ENCODE measurements at regions not wholly inside any gene's neighbourhood (a gene's known extent, or its start where the extent isn't known, plus 50 kb on each side); places are given as distances from the start of the nearest gene placed in this dataset.

GRCh38 chr1:29981586-29982239 is 741.7 kb downstream of the MATN1 start:
- WGBS (ENCODE audit: insufficient coverage), result 50% methylated on average over 1 of the region's 5 CpGs

GRCh38 chr1:29977550-29977949 is 741.2 kb downstream of the PTPRU start:
- peaks cover 4% of the 10 kb centered on the region for H3K9me3 ChIP-seq (replicated peaks; ENCODE audit: control insufficient read depth, low read depth, low read length)
- DNase-seq, result no peak
- WGBS (ENCODE audit: insufficient coverage), result no CpG with 5 or more reads among the region's 4 CpGs
- no peak overlapping the region for H3K27ac ChIP-seq (ENCODE audit: low read length)
- no peaks in the 10 kb centered on the region for H3K27me3 ChIP-seq (ENCODE audit: control insufficient read depth, insufficient read depth, low read length)
- H3K4me3 ChIP-seq (ENCODE audit: low read length), result no peak overlapping the region
- H3K4me1 ChIP-seq (ENCODE audit: control insufficient read depth, insufficient read depth, low read length), result no peaks in the 10 kb centered on the region
- H3K36me3 ChIP-seq (ENCODE audit: control insufficient read depth, insufficient read depth, low read length), result no peaks in the 10 kb centered on the region

More at GRCh38 chr1:29981586-29982239, 741.7 kb downstream of the MATN1 start:
- H3K27ac ChIP-seq (ENCODE audit: low read length), result no peak overlapping the region
- no peak for DNase-seq
- H3K4me3 ChIP-seq (ENCODE audit: low read length), result no peak overlapping the region
- H3K27me3 ChIP-seq (ENCODE audit: control insufficient read depth, insufficient read depth, low read length), result no peaks in the 10 kb centered on the region
- peaks cover 4% of the 10 kb centered on the region for H3K4me1 ChIP-seq (ENCODE audit: control insufficient read depth, insufficient read depth, low read length)
- no peaks in the 10 kb centered on the region for H3K36me3 ChIP-seq (ENCODE audit: control insufficient read depth, insufficient read depth, low read length)
- H3K9me3 ChIP-seq (replicated peaks; ENCODE audit: control insufficient read depth, low read depth, low read length), result peaks cover 4% of the 10 kb centered on the region

DNA sequence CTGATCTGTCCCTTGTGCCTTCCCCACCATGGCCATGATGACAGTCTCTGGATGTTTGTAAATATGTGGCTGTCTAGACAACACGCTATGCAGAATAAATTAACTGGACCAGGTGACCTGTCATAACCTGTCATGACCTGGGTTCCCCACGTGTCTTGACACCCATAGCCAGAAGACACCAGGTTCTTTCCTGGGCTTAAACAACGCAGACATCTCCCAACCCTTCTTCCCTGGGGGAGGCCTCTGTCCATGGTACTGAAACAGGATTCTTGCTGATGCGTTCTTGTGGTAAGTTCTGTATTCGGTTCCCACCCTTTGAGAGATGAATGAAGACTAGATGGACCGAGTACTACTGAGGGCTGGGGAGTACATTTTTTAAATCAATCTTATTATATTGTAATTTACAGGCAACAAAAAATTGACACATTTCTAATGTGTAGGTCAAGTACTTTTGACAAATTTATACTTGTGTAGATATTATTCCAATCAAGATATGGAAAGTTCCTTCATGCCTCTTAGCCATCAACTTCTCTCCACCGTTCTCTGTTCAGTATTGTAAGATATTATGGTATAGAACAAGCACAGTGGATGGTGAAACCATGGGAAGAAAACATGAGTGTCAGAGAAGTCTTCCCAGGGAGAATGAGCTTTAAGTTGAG is 738.8 kb downstream of the PTPRU start:
- H3K36me3 ChIP-seq (ENCODE audit: control insufficient read depth, insufficient read depth, low read length), result no peaks in the 10 kb centered on the region
- 80% methylated on average over 1 of the region's 7 CpGs for WGBS (ENCODE audit: insufficient coverage)
- peak; percentile 48 for DNase-seq
- peaks cover 4% of the 10 kb centered on the region for H3K9me3 ChIP-seq (replicated peaks; ENCODE audit: control insufficient read depth, low read depth, low read length)
- no peaks in the 10 kb centered on the region for H3K4me1 ChIP-seq (ENCODE audit: control insufficient read depth, insufficient read depth, low read length)
- no peak overlapping the region for H3K27ac ChIP-seq (ENCODE audit: low read length)
- no peak overlapping the region for H3K4me3 ChIP-seq (ENCODE audit: low read length)
- H3K27me3 ChIP-seq (ENCODE audit: control insufficient read depth, insufficient read depth, low read length), result peaks cover 2% of the 10 kb centered on the region

DNA sequence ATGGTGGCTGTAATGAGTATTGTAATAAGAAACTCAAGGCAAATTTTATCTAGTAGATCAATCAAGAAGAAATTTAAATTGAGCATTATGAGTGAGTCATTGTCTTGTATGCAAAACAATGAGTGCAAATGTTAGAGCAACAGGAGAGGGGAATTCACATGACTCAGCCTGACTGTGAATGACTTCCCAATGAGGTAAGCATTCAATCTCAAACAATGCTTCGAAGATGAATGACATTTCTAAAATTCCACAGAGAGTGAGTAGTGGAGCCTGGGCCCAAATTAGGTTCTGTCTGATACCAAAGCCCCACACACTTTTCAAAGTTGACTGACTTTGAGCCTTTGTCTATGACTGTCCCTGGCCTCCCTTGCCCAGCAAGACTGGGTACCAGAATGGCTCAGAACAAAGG is 738.0 kb downstream of the PTPRU start:
- Histone ChIP-seq H3K9me3 (replicated peaks; ENCODE audit: control insufficient read depth, low read depth, low read length) (peaks cover 4% of the 10 kb centered on the region), H3K27me3 (ENCODE audit: control insufficient read depth, insufficient read depth, low read length) (peaks cover 2% of the 10 kb centered on the region), H3K36me3 (ENCODE audit: control insufficient read depth, insufficient read depth, low read length) (no peaks in the 10 kb centered on the region), H3K4me3 (ENCODE audit: low read length) (no peak overlapping the region), H3K4me1 (ENCODE audit: control insufficient read depth, insufficient read depth, low read length) (no peaks in the 10 kb centered on the region), H3K27ac (ENCODE audit: low read length) (peak overlapping the region; percentile 29)
- peak; percentile 5 for DNase-seq
- WGBS (ENCODE audit: insufficient coverage), result 57% methylated on average over 1 of the region's 1 CpG

DNA sequence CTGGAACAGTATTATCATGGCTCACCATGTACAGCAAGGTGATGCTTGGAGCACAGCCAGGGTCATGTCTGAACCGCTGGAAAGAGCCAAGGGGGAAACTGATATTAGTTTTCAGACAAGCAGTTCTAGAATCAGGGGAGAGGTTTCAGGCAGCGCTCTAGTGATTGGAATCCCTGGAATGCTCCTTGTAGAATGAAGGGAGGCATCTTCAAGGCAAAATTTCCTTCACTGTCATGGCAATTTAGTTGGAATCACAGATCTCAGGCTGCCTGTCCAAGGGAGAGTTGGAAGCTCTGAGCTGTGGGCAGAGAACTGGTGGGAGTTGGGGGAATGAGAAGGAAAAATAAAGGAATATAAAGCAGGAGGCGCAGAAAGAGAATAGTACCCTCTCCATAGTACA is 737.1 kb downstream of the PTPRU start:
- Histone ChIP-seq H3K27ac (ENCODE audit: low read length) (no peak overlapping the region), H3K27me3 (ENCODE audit: control insufficient read depth, insufficient read depth, low read length) (peaks cover 2% of the 10 kb centered on the region), H3K36me3 (ENCODE audit: control insufficient read depth, insufficient read depth, low read length) (no peaks in the 10 kb centered on the region), H3K9me3 (replicated peaks; ENCODE audit: control insufficient read depth, low read depth, low read length) (peaks cover 4% of the 10 kb centered on the region), H3K4me3 (ENCODE audit: low read length) (no peak overlapping the region), H3K4me1 (ENCODE audit: control insufficient read depth, insufficient read depth, low read length) (no peaks in the 10 kb centered on the region)
- no peak for DNase-seq
- WGBS (ENCODE audit: insufficient coverage), result 54% methylated on average over 2 of the region's 3 CpGs

GRCh38 chr1:29972421-29973053 is 736.2 kb downstream of the PTPRU start:
- no peaks in the 10 kb centered on the region for H3K36me3 ChIP-seq (ENCODE audit: control insufficient read depth, insufficient read depth, low read length)
- H3K4me3 ChIP-seq (ENCODE audit: low read length), result no peak overlapping the region
- H3K27ac ChIP-seq (ENCODE audit: low read length), result no peak overlapping the region
- peaks cover 4% of the 10 kb centered on the region for H3K27me3 ChIP-seq (ENCODE audit: control insufficient read depth, insufficient read depth, low read length)
- no peak for DNase-seq
- H3K9me3 ChIP-seq (replicated peaks; ENCODE audit: control insufficient read depth, low read depth, low read length), result peaks cover 4% of the 10 kb centered on the region
- H3K4me1 ChIP-seq (ENCODE audit: control insufficient read depth, insufficient read depth, low read length), result no peaks in the 10 kb centered on the region
- WGBS (ENCODE audit: insufficient coverage), result 55% methylated on average over 4 of the region's 5 CpGs

- Histone ChIP-seq H3K27me3 (ENCODE audit: control insufficient read depth, insufficient read depth, low read length) (peaks cover 6% of the 10 kb centered on the region), H3K4me3 (ENCODE audit: low read length) (no peak overlapping the region), H3K4me1 (ENCODE audit: control insufficient read depth, insufficient read depth, low read length) (no peaks in the 10 kb centered on the region)
These were observed 735.4 kb downstream of the PTPRU start for GRCh38 chr1:29971703-29972102.

GRCh38 chr1:29970747-29971325 is 734.5 kb downstream of the PTPRU start:
- Histone ChIP-seq H3K9me3 (replicated peaks; ENCODE audit: control insufficient read depth, low read depth, low read length) (no peaks in the 10 kb centered on the region), H3K36me3 (ENCODE audit: control insufficient read depth, insufficient read depth, low read length) (no peaks in the 10 kb centered on the region), H3K4me3 (ENCODE audit: low read length) (no peak overlapping the region), H3K27ac (ENCODE audit: low read length) (no peak overlapping the region), H3K27me3 (ENCODE audit: control insufficient read depth, insufficient read depth, low read length) (peaks cover 7% of the 10 kb centered on the region), H3K4me1 (ENCODE audit: control insufficient read depth, insufficient read depth, low read length) (no peaks in the 10 kb centered on the region)
- WGBS (ENCODE audit: insufficient coverage), result 80% methylated on average over 6 of the region's 7 CpGs
- no peak for DNase-seq

More at GRCh38 chr1:29971703-29972102, 735.4 kb downstream of the PTPRU start:
- Histone ChIP-seq H3K27ac (ENCODE audit: low read length) (no peak overlapping the region), H3K36me3 (ENCODE audit: control insufficient read depth, insufficient read depth, low read length) (no peaks in the 10 kb centered on the region), H3K9me3 (replicated peaks; ENCODE audit: control insufficient read depth, low read depth, low read length) (no peaks in the 10 kb centered on the region)
- WGBS (ENCODE audit: insufficient coverage), result no CpG with 5 or more reads among the region's 2 CpGs
- DNase-seq, result no peak

DNA sequence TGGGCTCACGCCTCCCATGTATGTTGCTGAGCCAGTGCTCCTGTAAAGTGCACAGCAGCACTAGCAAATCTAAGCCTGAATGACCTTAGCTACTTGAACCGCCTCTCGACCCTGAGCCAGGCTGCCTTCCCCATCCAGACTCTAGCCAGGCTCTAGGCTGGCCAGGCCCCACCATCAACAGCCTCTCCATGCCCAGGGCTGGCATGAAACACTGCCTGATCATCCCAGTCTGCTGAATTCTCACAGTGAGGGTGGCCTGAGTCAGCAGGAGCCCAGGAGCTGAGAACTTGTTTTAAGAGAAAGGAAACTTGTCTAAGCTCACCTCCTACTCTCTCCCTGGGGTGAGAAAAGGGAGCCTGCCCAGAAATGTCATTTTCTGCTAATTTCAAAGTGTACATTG is 733.3 kb downstream of the PTPRU start:
- Histone ChIP-seq H3K9me3 (replicated peaks; ENCODE audit: control insufficient read depth, low read depth, low read length) (no peaks in the 10 kb centered on the region), H3K36me3 (ENCODE audit: control insufficient read depth, insufficient read depth, low read length) (no peaks in the 10 kb centered on the region), H3K27ac (ENCODE audit: low read length) (no peak overlapping the region), H3K4me1 (ENCODE audit: control insufficient read depth, insufficient read depth, low read length) (no peaks in the 10 kb centered on the region), H3K27me3 (ENCODE audit: control insufficient read depth, insufficient read depth, low read length) (peaks cover 9% of the 10 kb centered on the region), H3K4me3 (ENCODE audit: low read length) (no peak overlapping the region)
- no peak for DNase-seq
- 74% methylated on average over 3 of the region's 3 CpGs for WGBS (ENCODE audit: insufficient coverage)

DNA sequence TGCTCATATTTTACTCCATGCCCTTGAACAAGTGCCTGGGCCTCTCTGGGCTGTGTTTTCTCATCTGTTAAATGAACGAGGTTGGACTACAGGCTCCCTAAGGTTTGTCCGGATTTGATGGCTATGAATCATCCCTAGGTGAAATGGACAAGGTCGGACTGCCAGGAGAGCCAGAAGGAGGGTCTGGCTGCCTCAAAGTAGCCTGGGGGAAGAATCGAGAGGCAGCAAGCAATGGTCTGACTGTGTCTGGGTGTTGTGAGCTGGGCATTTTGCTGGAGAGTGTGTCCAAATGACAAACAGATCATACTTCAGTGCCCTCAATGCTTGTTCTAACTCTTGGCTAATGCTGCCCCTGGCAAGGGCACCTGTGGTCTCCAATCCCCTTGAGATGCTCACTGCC is 730.9 kb downstream of the PTPRU start:
- H3K4me3 ChIP-seq (ENCODE audit: low read length), result no peak overlapping the region
- H3K9me3 ChIP-seq (replicated peaks; ENCODE audit: control insufficient read depth, low read depth, low read length), result no peaks in the 10 kb centered on the region
- no peaks in the 10 kb centered on the region for H3K4me1 ChIP-seq (ENCODE audit: control insufficient read depth, insufficient read depth, low read length)
- H3K36me3 ChIP-seq (ENCODE audit: control insufficient read depth, insufficient read depth, low read length), result no peaks in the 10 kb centered on the region
- no peak overlapping the region for H3K27ac ChIP-seq (ENCODE audit: low read length)
- WGBS (ENCODE audit: insufficient coverage), result 58% methylated on average over 4 of the region's 4 CpGs
- DNase-seq, result no peak
- H3K27me3 ChIP-seq (ENCODE audit: control insufficient read depth, insufficient read depth, low read length), result peaks cover 9% of the 10 kb centered on the region
